ENCODE measurements at regions not wholly inside any gene's neighbourhood (a gene's known extent, or its start where the extent isn't known, plus 50 kb on each side); places are given as distances from the start of the nearest gene placed in this dataset.

DNA sequence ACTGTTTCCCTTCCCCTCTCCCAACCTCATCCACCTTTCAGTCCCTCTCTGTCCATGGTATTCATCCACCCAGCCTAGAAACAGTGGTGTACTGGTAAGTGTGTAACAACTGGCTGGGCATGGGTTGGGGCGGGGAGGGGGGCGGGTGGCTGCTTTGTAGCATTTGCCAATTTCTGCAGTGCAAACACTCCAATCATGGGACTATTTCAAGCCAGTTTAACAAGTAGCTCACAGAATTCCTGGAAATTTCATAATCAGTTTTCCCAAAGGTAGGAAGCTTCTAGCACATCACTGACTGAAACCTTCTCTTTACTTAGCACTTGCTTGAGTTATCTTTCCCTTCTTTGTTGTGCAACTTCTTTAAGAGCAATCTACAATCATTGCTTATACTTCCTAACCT is 100.8 kb upstream of the WASF3 start:
- no peak for DNase-seq

- DNase-seq: no peak
Observed at GRCh38 chr13:26457212-26457611, 100.3 kb upstream of the WASF3 start.

- no peak for DNase-seq
Observed at GRCh38 chr13:26458196-26458749, 99.2 kb upstream of the WASF3 start.

GRCh38 chr13:26459276-26460131 is 98.0 kb upstream of the WASF3 start:
- DNase-seq: peak; percentile 89

GRCh38 chr13:26460648-26461047 is 96.8 kb upstream of the WASF3 start:
- DNase-seq: no peak

GRCh38 chr13:26463296-26463695 is 94.2 kb upstream of the WASF3 start:
- DNase-seq: no peak

- DNase-seq: no peak
Observed at GRCh38 chr13:26463848-26464247, 93.6 kb upstream of the WASF3 start.

DNA sequence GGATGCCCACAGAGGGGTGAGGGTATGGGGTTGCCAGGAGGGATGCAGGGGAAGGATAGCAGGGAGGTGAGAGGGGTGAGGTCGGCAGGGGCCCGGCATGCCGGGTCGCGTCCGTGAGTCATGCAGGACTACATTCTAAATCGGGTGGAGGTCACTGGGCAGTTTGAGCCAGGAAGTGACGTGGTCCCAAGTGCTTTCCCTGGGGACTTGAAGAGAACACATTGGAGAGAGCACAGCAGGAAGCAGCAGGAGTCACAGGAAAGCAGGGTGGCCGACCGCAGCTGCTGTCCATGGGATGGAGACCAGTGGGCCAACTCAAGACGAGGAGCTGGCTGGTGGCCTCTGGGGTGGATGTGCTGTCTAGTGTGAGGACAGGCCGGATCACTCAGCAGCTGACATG is 92.0 kb upstream of the WASF3 start:
- DNase-seq: no peak

DNA sequence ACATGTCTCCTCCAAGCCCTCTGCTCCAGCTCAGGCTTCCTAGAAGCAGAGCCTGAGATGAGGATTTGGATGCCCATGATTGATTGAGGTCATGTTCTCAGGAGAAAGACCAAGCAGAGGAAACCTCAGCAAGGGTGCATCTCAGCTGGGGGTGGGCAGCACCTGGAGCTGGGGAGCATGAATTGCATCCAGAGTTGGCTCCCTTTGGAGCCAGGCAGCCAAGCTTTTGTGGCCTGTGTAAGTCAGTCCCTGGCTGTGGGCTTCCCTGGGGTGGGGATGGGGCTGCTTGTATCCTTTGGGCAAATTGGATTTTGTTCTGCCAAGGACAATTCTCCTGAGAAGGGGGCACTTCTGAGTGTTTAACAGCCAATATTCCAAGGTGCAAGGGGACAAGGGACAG is 91.5 kb upstream of the WASF3 start:
- DNase-seq: no peak

DNA sequence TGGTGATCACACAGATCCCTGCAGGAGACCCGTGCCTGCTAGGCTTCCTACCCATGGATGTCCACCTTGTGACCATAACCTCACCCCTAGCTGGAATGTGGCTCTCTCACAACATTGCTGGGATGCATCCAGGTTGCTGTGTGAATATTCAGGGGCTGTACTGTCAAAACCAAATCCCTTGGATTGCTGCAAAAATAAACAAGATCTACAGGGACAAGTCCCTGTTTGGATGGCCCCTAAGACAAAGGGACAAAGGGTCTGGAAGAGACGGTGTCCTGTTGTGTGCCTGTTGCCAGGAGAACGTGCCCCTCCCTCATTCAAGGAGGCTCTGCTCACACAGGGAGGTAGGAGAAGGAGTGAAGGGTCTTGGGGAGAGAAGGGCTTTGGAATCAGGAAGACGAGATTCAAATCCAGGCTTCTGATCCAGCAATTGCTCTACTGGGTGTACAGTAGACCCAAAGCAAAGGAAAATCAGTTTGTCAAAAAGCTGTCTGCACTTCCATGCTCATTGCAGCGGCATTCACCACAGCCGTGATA is 89.2 kb upstream of the WASF3 start:
- no peak for DNase-seq

GRCh38 chr13:26469602-26470001 is 87.9 kb upstream of the WASF3 start:
- no peak for DNase-seq

GRCh38 chr13:26471807-26472206 is 85.7 kb upstream of the WASF3 start:
- no peak for DNase-seq

DNA sequence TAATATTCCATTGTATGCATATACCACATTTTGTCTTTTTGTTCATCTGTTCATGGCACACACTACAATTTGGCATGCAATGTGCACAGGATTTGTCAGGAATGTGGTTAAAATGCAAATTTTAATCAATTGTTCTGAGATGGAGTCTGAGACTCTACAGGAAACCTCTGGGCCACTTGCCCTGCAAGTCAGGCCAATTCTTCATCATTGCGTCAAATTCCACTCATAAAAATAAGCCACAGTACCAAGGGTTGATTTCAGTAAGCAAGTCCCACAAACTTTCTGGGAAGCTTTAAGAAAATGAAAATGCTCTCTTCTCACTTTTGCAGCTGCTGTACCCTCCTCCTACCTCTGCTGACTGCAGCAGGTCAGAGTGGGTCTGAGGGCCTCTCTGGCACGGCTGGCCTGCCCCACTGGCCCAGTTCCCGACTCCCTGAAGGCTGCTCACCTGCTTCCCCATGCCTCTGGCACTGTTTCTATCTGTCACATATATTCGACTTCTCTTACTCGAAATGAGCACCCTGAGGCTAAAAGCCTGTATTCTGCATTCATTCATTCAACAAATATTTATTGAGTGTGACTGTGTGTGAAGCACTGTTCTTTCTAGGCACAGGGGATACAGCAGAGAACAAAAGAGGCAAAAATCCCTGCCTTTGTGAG is 83.8 kb upstream of the WASF3 start:
- no peak for DNase-seq

DNA sequence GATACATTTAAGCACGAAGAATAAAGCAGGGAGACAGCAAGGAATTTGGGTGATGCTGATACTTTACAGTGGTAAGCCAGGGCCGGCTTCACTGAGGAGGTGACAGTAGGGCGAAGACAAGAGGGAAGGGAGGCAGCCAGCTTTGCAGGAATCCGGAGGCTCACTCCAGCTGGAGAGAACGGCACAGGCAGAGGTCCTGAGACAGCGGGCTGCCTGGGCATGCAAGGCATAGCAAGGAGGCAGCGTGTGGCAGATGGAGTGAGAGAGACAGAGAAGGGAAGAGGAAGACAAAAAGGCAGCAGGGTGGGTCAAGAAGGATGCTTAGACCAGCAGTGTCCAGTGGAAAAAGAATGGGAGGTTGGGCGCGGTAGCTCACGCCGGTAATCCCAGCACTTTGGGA is 83.2 kb upstream of the WASF3 start:
- no peak for DNase-seq

DNA sequence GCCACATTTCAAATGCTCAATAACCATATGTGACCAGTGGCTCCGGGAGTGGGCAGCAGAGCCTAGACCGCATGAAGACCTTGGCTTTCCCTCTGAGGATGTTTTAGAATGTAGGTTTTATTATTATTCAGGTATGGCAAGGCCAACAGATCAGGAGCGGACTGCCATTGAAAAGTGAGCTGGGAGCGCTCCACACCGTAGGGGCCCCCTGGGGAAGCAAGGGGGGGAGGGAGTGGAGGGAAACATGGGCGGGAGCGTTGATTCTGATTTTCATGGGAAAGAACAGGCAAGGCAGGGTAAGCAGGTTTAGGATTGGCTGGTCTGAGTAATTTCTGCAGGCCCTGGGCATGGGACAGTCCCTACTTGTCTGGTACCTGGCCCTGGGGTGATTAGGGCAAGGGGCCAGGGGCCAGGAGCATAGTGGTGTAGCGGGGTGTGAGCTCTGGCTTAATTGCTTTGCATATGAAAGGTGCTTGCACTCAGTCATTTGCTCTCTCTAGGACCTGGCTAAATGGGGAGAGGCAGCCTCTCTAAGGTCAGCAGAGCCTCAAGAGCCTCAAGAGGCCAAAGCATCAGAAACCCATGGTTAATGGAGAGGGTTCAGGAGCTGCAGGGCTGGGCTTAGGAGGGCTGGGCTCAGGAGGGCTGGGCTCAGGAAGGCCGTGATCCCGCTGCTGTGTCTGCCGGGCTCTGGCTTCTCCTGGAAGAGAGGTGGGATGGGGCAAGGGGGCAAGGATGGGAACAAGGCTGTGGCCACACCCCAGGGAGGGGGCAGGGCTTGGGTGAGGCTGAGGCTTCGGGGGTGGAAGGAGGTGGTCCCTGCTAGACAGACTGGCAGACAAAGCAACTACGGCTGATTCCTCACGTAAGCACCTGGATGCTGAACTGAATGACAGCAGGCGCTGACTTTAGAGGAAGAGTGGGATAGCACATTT is 82.0 kb upstream of the WASF3 start:
- DNase-seq: no peak

DNA sequence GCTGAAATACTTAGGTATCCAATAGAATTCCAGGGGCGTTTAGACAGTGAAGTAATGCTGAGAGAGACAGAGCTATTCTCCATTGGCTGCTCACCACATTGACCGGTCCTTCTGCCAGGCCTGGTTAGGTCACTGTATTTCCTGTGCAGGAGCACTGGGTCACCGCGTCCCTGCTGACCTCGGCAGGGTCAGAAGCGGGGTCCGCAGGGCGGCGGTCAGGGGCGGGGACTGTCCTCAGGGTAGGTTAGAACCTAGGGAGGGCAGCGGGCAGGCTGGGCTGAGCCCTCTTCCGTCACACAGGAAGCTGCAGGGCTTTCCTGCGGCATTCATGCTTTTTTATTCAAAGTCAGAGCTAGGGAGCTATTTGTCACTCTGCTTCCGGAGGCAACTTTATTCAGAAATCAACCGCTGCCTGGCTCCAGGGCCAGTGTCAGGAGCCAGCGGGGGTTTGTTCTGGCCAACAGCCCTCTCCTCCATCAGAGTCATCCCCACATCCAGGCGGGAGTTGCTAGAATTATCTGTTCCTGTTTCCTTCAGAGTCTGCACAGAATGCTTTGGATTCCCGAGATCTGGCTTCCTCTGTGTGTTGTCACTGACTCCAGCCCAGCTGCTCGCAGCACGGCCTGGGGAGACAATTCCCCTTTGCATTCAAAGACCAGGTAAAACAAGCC is 81.2 kb upstream of the WASF3 start:
- DNase-seq: no peak

DNA sequence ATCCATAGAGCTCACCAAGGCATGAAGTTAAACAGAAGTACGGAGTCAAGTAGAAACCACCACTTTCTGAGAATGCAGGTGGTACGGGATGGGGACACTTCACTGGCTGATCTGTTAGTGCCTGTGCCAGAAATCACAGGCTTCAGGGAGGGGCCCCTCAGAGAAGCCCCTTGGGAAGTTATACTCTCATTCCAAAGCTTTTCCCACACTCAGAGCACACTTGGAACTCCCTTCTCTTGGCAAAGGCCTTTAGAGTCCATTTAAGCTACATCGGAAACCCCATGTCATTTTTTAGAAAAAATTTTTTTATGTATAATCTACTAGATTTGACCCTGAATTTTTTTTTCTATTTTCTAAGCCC is 80.7 kb upstream of the WASF3 start:
- no peak for DNase-seq

DNA sequence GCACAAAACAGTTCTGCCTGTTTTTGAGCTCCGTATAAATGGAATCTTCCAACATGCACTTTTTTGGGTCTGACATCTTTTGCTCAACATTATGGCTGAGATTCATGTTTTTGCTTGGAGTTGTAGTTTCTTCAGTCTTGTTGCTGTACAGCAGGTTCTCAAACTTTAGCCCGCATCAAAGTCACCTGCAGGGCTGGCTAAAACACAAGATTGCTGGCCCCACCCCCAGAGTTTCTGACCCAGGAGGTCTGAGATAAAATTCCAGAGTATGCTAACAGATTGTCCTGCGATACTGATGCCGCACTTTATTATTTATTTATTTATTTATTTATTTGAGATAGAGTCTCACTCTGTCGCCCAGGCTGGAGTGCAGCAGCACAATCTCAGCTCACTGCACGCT is 79.8 kb upstream of the WASF3 start:
- no peak for DNase-seq

GRCh38 chr13:26480246-26480855 is 77.1 kb upstream of the WASF3 start:
- DNase-seq: no peak

- peak; percentile 91 for DNase-seq
Observed at GRCh38 chr13:26482451-26483197, 74.9 kb upstream of the WASF3 start.

DNA sequence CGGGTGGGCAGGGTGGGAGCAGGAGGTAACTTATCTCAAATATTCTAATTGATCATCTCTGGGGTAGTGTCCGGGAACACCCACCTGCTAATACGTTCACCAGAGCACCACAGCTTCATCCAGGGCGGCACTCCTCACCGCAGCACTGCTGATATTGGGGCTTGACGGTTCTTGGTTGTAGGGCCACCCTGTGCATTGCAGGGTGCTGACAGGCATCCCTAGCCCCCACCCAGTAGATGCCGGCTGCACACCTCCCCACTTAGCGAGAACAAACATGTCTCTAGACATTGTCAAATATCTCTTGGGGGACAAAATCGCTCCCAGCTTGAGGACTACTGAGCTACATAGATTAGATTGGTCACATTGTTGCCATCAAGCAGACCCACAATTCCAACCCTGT is 73.9 kb upstream of the WASF3 start:
- no peak for DNase-seq
